Lower lobe of right lung (tissue), 2 donors: ENCODE measurements at regions not wholly inside any gene's neighbourhood (a gene's known extent, or its start where the extent isn't known, plus 50 kb on each side); places are given as distances from the start of the nearest gene placed in this dataset.

Experiments
- ATAC-seq, 2 donors: fragments of 200-7000 bp; cut with Tn5 transposase; one replicate each; pipeline ENCODE4 v1.9.1; 2020 to 2022; ENCODE audit warnings: mild to moderate bottlenecking in 2 of 2, moderate library complexity in 2 of 2
- DNase-seq: peaks from one replicate; pipeline ENCODE4 v3.0.0-alpha.2; 2020
- H3K27ac ChIP-seq: fragments of 200-600 bp; one replicate; pipeline ENCODE4 v1.8.0; 2022
- H3K27me3 ChIP-seq: fragments of 200-600 bp; one replicate; pipeline ENCODE4 v1.8.0; 2022; ENCODE audit warnings: low read depth
- H3K36me3 ChIP-seq: fragments of 200-600 bp; one replicate; pipeline ENCODE4 v1.8.0; 2022; ENCODE audit warnings: mild to moderate bottlenecking
- H3K4me1 ChIP-seq: fragments of 200-600 bp; one replicate; pipeline ENCODE4 v1.8.0; 2022
- H3K4me3 ChIP-seq: fragments of 200-600 bp; one replicate; pipeline ENCODE4 v1.8.0; 2022; ENCODE audit warnings: mild to moderate bottlenecking
- H3K9me3 ChIP-seq: fragments of 200-600 bp; one replicate; pipeline ENCODE4 v1.8.0; 2022
- intact Hi-C: fragments of 100-400 bp; cut with DNase I; formaldehyde crosslinking; loops from one replicate; pipeline ENCODE4 v1.11.0; 2022
- TF ChIP-seq, protein P1 (sequence below): fragments of 200-600 bp; IDR thresholded peaks from one replicate; pipeline ENCODE4 v1.8.0; 2022; ENCODE audit warnings: antibody characterized with exemption, mild to moderate bottlenecking
- donor health status: DM: no; HTN: yes; CAD: no; lungs with severe emphysema.

DNA sequence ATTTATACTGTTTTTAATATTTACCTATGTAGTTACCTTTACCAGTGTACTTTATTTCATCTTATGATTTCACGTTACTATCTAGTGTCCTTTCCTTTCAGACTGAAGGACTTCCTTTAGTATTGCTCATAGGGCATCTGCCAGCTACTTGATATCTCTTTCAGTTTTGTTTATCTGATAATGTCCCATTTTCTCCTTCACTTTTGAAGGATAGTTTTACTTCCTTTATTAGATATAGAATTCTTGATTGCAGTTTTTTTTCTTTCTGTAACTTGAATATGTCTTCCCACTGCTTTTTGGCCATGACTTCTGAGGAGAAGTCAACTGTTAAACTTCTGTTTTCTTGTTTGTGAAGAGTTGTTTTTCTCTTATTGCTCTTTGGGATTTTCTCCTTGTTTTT lies 69.4 kb upstream of the MAGED1 start:
- Histone ChIP-seq H3K27me3 (no peaks in the 10 kb centered on the region), H3K4me3 (no peak overlapping the region), H3K27ac (no peak overlapping the region), H3K36me3 (no peaks in the 10 kb centered on the region), H3K4me1 (no peaks in the 10 kb centered on the region), H3K9me3 (no peaks in the 10 kb centered on the region)
- TF ChIP-seq, protein P1, sequence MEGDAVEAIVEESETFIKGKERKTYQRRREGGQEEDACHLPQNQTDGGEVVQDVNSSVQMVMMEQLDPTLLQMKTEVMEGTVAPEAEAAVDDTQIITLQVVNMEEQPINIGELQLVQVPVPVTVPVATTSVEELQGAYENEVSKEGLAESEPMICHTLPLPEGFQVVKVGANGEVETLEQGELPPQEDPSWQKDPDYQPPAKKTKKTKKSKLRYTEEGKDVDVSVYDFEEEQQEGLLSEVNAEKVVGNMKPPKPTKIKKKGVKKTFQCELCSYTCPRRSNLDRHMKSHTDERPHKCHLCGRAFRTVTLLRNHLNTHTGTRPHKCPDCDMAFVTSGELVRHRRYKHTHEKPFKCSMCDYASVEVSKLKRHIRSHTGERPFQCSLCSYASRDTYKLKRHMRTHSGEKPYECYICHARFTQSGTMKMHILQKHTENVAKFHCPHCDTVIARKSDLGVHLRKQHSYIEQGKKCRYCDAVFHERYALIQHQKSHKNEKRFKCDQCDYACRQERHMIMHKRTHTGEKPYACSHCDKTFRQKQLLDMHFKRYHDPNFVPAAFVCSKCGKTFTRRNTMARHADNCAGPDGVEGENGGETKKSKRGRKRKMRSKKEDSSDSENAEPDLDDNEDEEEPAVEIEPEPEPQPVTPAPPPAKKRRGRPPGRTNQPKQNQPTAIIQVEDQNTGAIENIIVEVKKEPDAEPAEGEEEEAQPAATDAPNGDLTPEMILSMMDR, result no peak
- no peak for ATAC-seq
- DNase-seq, result no peak
- intact Hi-C loops, result no loop called here

DNA sequence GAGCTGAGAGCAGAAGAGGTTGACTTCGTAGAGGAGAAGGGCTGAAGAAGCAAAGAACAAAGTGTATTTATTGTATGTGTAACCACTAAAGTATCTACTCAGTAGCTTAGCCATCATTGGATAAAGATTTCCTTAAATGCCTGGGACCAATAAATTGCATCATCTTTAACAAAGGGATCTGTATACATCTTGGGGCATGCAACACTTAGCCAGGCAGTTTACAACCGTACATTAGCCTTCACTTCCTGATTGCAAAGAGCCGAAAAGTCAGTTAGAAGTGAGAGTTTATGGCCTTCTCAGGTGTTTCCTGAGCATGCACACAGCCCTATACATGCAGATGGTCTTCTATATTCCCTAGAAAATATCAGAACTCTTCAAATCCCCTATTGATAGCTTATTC lies 68.0 kb upstream of the MAGED1 start:
- Histone ChIP-seq H3K4me1 (no peaks in the 10 kb centered on the region), H3K27ac (no peak overlapping the region), H3K36me3 (no peaks in the 10 kb centered on the region), H3K27me3 (no peaks in the 10 kb centered on the region), H3K9me3 (no peaks in the 10 kb centered on the region), H3K4me3 (no peak overlapping the region)
- intact Hi-C loops, result no loop called here
- no peak for ATAC-seq
- DNase-seq, result no peak
- TF ChIP-seq, protein P1, result no peak

DNA sequence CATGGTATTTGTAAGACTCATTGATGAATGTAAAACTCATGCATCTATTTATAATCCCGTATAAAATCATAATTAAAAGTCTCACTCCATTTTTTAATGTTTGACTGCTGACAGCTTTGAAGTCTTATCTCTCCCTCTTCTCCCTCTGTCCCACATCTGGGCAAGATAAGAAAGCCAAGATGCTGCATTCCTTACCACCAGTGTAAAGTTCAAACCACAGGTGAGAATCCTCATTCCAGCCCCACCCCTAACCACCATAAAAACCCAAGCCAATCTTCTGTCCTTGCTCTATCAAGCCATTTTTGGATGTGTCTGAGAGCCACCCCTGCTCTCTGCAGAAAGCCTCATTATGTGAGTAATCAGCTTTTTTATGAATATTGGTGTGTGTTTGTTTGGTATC lies 59.3 kb upstream of the MAGED1 start:
- Histone ChIP-seq H3K36me3 (no peaks in the 10 kb centered on the region), H3K27ac (no peak overlapping the region), H3K4me3 (no peak overlapping the region), H3K9me3 (no peaks in the 10 kb centered on the region), H3K4me1 (no peaks in the 10 kb centered on the region), H3K27me3 (no peaks in the 10 kb centered on the region)
- no peak for DNase-seq
- TF ChIP-seq, protein P1, result no peak
- intact Hi-C loops, result no loop called here
- no peak for ATAC-seq

DNA sequence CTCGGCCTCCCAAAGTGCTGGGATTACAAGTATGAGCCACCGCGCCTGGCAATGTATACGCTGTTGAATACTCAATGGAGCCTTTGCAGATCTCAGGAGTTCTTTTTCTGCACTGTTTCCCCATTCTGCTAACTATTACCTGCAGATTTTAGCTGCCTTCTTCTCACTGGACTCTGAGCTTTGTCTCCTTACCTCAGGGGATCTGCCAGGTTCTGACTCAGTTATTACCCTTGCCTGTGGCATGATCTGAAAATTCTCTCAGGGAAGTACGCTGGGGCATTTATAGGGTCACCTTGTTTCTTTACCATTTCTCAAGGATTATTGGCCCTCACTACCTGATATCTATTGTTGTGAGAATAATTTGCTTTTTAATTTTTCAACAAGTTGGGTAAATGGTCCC lies 56.6 kb upstream of the MAGED1 start:
- ATAC-seq (no peak), DNase-seq (no peak)
- H3K27me3 ChIP-seq, result no peaks in the 10 kb centered on the region
- H3K36me3 ChIP-seq, result no peaks in the 10 kb centered on the region
- intact Hi-C loops, result no loop called here
- TF ChIP-seq, protein P1, result no peak
- H3K9me3 ChIP-seq, result no peaks in the 10 kb centered on the region
- no peaks in the 10 kb centered on the region for H3K4me1 ChIP-seq
- H3K27ac ChIP-seq, result no peak overlapping the region
- no peak overlapping the region for H3K4me3 ChIP-seq

DNA sequence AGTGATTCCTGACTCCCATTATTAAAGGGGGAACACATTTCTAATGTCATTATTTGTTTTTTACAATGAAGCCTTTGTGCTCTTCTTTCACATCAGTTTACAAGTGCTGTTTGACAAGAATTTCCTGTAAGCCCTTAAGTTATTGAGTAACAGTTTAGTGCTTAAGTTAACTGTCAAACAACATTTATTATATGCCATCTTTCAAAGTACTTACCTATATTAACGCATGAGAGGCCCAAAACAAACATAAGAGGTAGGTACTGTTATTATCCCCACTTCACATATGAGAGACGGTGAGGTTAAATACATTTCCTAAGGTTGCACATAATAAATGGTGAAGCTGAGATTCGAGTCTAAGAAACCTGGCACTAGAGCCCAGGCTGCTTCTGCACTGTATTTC lies 56.0 kb upstream of the MAGED1 start:
- TF ChIP-seq, protein P1, result no peak
- H3K4me1 ChIP-seq, result no peaks in the 10 kb centered on the region
- H3K27me3 ChIP-seq, result no peaks in the 10 kb centered on the region
- DNase-seq (no peak), ATAC-seq (no peak)
- H3K4me3 ChIP-seq, result no peak overlapping the region
- no peaks in the 10 kb centered on the region for H3K36me3 ChIP-seq
- intact Hi-C loops, result no loop called here
- no peaks in the 10 kb centered on the region for H3K9me3 ChIP-seq
- no peak overlapping the region for H3K27ac ChIP-seq

DNA sequence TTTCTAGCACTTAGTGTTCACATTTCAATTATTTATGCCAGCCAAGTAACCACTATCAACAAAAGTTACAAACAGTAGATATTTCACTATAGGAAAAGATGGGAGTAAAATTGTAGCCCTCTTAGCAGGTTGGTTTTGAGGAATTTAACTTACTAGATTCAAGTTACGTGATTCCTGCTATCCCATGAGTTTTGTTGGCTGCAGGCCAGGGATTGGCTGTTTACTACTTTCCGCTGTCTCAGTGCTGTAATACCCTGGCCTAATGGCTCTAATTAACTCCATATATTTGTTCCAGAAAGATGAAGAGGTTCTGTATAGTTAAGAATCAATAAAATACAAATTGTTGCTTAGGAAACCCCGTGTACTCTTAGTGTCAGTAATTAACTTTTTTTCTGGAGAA lies 55.5 kb upstream of the MAGED1 start:
- Histone ChIP-seq H3K4me3 (no peak overlapping the region), H3K9me3 (no peaks in the 10 kb centered on the region), H3K27ac (no peak overlapping the region), H3K4me1 (no peaks in the 10 kb centered on the region), H3K27me3 (no peaks in the 10 kb centered on the region), H3K36me3 (no peaks in the 10 kb centered on the region)
- TF ChIP-seq, protein P1, result no peak
- DNase-seq (no peak), ATAC-seq (no peak)
- intact Hi-C loops, result no loop called here
